CD4-positive, alpha-beta T cell (primary cell): ENCODE measurements at regions not wholly inside any gene's neighbourhood (a gene's known extent, or its start where the extent isn't known, plus 50 kb on each side); places are given as distances from the start of the nearest gene placed in this dataset.

Experiments
- ATAC-seq: fragments of 200-7000 bp; cut with Tn5 transposase; one replicate; pipeline ENCODE4 v1.10.0; 2022; ENCODE audit warnings: mild to moderate bottlenecking; ENCODE audit not compliant: poor library complexity
- CTCF ChIA-PET: fragments of 350-600 bp; sonication (Branson Sonifier 250); formaldehyde crosslinking; loops from one replicate; lab custom pipeline; 2021; ENCODE audit warnings: antibody characterized with exemption, inconsistent platforms; lab: Charles Lee
- POLR2A ChIA-PET: fragments of 350-600 bp; sonication (Branson Sonifier 250); formaldehyde crosslinking; loops from one replicate; lab custom pipeline; 2021; ENCODE audit warnings: antibody characterized with exemption, inconsistent platforms; lab: Charles Lee
- DNase-seq, 14 experiments: peaks; one replicate each; pipeline ENCODE4 v3.0.0-alpha.2; 2013 to 2020; ENCODE audit warnings: mixed read lengths in 2 of 14
- H3K27ac ChIP-seq, 2 donors: one replicate each; pipeline versions ENCODE4 v1.5.1 to v1.7.0; 2013; ENCODE audit warnings: low read length in 2 of 2, low read depth in 1 of 2, mild to moderate bottlenecking in 1 of 2
- H3K27me3 ChIP-seq, 2 experiments: 1 replicate in 1 of 2; 2 replicates in 1 of 2; pipeline versions ENCODE4 v1.6.1 to v1.7.0; 2013; ENCODE audit warnings: low read length in 2 of 2, control low read depth in 1 of 2, mild to moderate bottlenecking in 1 of 2, moderate library complexity in 1 of 2; ENCODE audit not compliant: insufficient read depth in 2 of 2, control insufficient read depth in 1 of 2
- H3K36me3 ChIP-seq: one replicate; pipeline ENCODE4 v1.6.1; 2013; ENCODE audit warnings: low read length, control low read depth; ENCODE audit not compliant: insufficient read depth
- H3K4me1 ChIP-seq: one replicate; pipeline ENCODE4 v1.6.1; 2013; ENCODE audit warnings: low read length, control low read depth; ENCODE audit not compliant: insufficient read depth
- H3K4me3 ChIP-seq: one replicate; pipeline ENCODE4 v1.5.1; 2013; ENCODE audit warnings: mild to moderate bottlenecking, low read length, moderate library complexity
- H3K9me3 ChIP-seq, 2 experiments: 1 replicate in 1 of 2; 2 replicates in 1 of 2; pipeline versions ENCODE4 v1.6.1 to v1.7.0; 2013; ENCODE audit warnings: low read length in 2 of 2, mild to moderate bottlenecking in 2 of 2, control low read depth in 1 of 2, moderate library complexity in 1 of 2; ENCODE audit not compliant: control insufficient read depth in 1 of 2, insufficient read depth in 1 of 2
- H3K27ac Mint-ChIP-seq: one replicate; pipeline ENCODE4 v1.8.0; 2020; ENCODE audit warnings: mixed read lengths
- H3K27me3 Mint-ChIP-seq: one replicate; pipeline ENCODE4 v1.8.0; 2021; ENCODE audit warnings: mixed read lengths
- H3K36me3 Mint-ChIP-seq: one replicate; pipeline ENCODE4 v1.8.0; 2021; ENCODE audit warnings: low read depth, mixed read lengths
- H3K4me1 Mint-ChIP-seq: one replicate; pipeline ENCODE4 v1.8.0; 2021; ENCODE audit warnings: low read depth, mixed read lengths
- H3K4me3 Mint-ChIP-seq: one replicate; pipeline ENCODE4 v1.8.0; 2020; ENCODE audit warnings: mild to moderate bottlenecking, mixed read lengths
- H3K9me3 Mint-ChIP-seq: one replicate; pipeline ENCODE4 v1.8.0; 2020; ENCODE audit warnings: mixed read lengths
- intact Hi-C, 2 experiments: fragments of 100-400 bp; cut with DNase I in 1 of 2; cut with micrococcal nuclease in 1 of 2; formaldehyde crosslinking; loops; one replicate each; pipeline versions ENCODE4 v1.15.1 to v1.9.0; 2023 to 2025; cut with DNase I, micrococcal nuclease
- TF ChIP-seq, protein P1 (sequence below): fragments of 200-600 bp; IDR thresholded peaks from one replicate; pipeline ENCODE4 v1.8.0; 2022; ENCODE audit warnings: antibody characterized with exemption, mild to moderate bottlenecking

DNA sequence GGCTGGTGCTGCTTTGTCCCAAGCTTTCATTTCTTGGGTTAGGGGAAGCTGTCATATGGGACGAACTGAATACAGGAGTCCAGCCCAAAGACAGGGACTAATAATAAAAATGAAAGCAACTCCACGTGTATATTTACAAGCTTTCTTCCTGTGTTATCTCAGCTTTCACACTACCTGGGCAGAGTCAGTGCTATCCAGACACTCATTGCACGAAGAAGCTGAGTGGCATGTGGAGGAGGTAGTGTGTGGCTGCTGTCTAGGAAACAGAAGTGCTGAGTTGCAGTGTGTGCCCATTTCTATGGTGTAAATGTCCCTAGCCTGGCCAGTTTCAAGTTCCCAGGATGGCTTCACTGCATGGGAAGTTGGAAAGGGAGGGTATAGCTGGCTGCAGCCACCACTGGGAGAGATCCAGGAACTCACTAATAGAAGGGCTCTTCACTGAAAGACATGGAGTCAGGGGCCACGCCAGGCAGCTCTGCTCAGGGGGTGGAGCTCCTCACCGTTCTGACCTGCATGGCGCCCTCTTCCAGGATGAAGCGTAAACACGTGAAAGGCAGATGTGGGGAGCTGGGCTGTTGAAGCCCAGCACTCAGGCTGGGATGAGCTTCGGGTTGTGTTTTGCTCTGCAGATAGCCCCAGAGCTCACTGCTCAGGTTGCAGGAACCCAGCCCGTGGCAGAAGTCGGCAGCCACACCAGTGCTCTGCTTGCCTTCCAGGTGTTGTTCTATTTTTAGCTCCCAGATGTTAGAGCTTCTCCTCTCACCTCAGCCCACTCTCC, 116.9 kb downstream of the IRX2 start:
- Mint-ChIP-seq H3K4me1 (no peaks in the 10 kb centered on the region), H3K9me3 (peaks cover 7% of the 10 kb centered on the region), H3K36me3 (no peaks in the 10 kb centered on the region), H3K27ac (no peak overlapping the region), H3K27me3 (no peaks in the 10 kb centered on the region), H3K4me3 (no peak overlapping the region)
- intact Hi-C loops = no loop called here
- TF ChIP-seq, protein P1, sequence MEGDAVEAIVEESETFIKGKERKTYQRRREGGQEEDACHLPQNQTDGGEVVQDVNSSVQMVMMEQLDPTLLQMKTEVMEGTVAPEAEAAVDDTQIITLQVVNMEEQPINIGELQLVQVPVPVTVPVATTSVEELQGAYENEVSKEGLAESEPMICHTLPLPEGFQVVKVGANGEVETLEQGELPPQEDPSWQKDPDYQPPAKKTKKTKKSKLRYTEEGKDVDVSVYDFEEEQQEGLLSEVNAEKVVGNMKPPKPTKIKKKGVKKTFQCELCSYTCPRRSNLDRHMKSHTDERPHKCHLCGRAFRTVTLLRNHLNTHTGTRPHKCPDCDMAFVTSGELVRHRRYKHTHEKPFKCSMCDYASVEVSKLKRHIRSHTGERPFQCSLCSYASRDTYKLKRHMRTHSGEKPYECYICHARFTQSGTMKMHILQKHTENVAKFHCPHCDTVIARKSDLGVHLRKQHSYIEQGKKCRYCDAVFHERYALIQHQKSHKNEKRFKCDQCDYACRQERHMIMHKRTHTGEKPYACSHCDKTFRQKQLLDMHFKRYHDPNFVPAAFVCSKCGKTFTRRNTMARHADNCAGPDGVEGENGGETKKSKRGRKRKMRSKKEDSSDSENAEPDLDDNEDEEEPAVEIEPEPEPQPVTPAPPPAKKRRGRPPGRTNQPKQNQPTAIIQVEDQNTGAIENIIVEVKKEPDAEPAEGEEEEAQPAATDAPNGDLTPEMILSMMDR = no peak
- no peaks in the 10 kb centered on the region for H3K4me1 ChIP-seq
- H3K36me3 ChIP-seq = no peaks in the 10 kb centered on the region
- ATAC-seq = no peak
- ChIA-PET CTCF (no interaction called here), POLR2A (no interaction called here)
- no peaks in the 10 kb centered on the region for H3K27me3 ChIP-seq
- H3K4me3 ChIP-seq = no peak overlapping the region
- no peak overlapping the region for H3K27ac ChIP-seq
- no peak for DNase-seq
- H3K9me3 ChIP-seq = peaks cover 0 to 16% of the 10 kb centered on the region in 2 experiments

DNA sequence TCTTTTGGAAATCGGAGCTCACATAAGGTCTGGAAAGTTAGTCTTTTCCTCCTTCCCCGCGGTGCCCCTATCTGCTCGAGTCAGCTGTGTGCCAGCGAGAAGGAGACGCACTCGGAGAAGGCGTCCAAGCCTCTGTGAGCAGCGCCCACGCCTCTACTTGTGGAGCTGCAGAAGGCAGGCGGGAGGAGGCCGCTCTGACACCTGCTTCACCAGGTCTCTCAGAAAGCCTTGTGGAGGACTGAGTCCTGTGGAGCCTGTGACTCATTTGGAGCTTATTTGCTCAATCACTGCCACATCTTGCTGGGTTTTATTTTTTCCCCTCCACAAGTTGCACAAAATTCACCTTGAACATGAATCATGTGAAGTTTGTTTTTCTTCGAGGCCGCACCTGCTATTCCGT, 117.5 kb downstream of the IRX2 start:
- intact Hi-C loops = no loop called here
- TF ChIP-seq, protein P1 = no peak
- no peaks in the 10 kb centered on the region for H3K27me3 Mint-ChIP-seq
- Histone ChIP-seq H3K4me1 (no peaks in the 10 kb centered on the region), H3K4me3 (no peak overlapping the region), H3K27me3 (no peaks in the 10 kb centered on the region), H3K27ac (no peak overlapping the region), H3K36me3 (no peaks in the 10 kb centered on the region), H3K9me3 (peaks cover 0 to 16% of the 10 kb centered on the region in 2 experiments)
- H3K4me3 Mint-ChIP-seq = no peak overlapping the region
- ChIA-PET CTCF (no interaction called here), POLR2A (no interaction called here)
- peaks cover 7% of the 10 kb centered on the region for H3K9me3 Mint-ChIP-seq
- ATAC-seq (no peak), DNase-seq (no peak)
- H3K36me3 Mint-ChIP-seq = no peaks in the 10 kb centered on the region
- no peaks in the 10 kb centered on the region for H3K4me1 Mint-ChIP-seq
- no peak overlapping the region for H3K27ac Mint-ChIP-seq

DNA sequence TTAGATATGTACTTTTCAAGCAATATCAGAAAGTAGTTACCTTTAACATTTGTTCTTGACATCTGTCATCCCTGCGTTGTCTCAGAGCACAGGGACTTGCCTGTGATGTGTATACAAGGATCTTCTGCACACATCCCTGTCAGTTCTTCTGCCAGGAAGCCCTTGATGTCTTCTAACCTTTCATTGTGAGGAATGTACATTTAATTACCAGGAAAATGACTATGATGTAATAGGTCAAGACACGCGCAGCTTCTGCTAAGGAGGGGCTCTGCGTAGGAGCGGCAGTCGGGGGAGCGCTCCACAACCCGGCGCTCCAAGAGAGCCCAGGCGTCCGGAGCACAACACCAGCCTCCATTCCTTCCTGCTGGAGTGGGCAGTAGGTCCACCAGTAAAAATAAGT, 119.7 kb downstream of the IRX2 start:
- Histone ChIP-seq H3K36me3 (no peaks in the 10 kb centered on the region), H3K4me1 (no peaks in the 10 kb centered on the region), H3K4me3 (no peak overlapping the region), H3K27me3 (peaks cover 0 to 2% of the 10 kb centered on the region in 2 experiments), H3K9me3 (peaks cover 0 to 30% of the 10 kb centered on the region in 2 experiments), H3K27ac (no peak overlapping the region)
- no peak for DNase-seq
- CTCF ChIA-PET = no interaction called here
- Mint-ChIP-seq H3K9me3 (peaks cover 4% of the 10 kb centered on the region), H3K27me3 (no peaks in the 10 kb centered on the region), H3K27ac (no peak overlapping the region), H3K36me3 (no peaks in the 10 kb centered on the region), H3K4me3 (no peak overlapping the region), H3K4me1 (no peaks in the 10 kb centered on the region)
- POLR2A ChIA-PET = no interaction called here
- no peak for ATAC-seq
- TF ChIP-seq, protein P1 = no peak
- intact Hi-C loops = no loop called here
